Fibroblast of villous mesenchyme (primary cell): ENCODE measurements at regions not wholly inside any gene's neighbourhood (a gene's known extent, or its start where the extent isn't known, plus 50 kb on each side); places are given as distances from the start of the nearest gene placed in this dataset.

Experiments used
- DNase-seq: peaks from one replicate; pipeline ENCODE4 v3.0.0-alpha.2; 2010; ENCODE audit warnings: low read depth
- H3K4me3 ChIP-seq: 2 replicates; pipeline ENCODE4 v1.5.1; 2011; ENCODE audit warnings: low read depth, mild to moderate bottlenecking, low read length
- TF ChIP-seq, protein P1 (sequence below): IDR thresholded peaks from 2 replicates; pipeline ENCODE4 v1.5.1; 2012; ENCODE audit warnings: low read depth, mild to moderate bottlenecking, low read length; ENCODE audit not compliant: insufficient read depth

DNA sequence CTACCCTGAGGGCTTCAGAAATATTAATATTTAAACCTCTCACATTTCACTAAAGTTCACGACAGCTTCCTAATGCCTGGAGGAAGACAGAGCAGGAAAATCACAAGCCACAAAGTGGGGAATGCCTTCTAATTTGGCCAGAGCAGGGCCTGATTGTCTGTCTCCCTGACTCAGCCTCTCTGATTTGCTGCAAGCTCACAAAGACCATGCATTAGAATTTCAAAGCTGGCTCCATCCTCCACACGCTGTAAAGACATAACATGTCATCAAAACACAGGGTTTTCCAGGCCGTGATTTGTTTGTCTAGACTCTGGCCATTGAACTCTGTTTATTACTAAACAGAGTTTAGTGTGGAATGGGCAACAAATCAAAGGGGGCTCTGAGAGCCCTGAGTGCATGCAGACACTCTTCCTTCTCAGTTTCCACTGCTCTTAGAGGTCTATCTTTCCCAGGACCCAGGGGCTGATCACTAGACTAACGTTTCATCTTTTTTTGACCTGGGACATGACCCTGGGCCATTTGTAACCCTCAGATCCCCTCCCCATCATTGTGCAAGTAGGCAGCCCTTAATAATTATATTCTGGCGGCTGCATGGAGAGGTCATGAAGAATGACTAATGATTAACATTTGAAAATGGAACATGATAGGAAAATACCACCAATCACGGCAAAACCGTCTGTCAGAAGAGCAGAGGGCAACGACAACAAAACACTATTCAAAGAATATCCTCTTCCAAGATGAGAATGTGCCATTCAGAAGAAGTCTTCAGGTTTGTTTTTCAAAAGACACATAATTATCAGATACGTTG, 140.2 kb downstream of the ENC1 start:
- no peak overlapping the region for H3K4me3 ChIP-seq
- DNase-seq: no peak
- TF ChIP-seq, protein P1, sequence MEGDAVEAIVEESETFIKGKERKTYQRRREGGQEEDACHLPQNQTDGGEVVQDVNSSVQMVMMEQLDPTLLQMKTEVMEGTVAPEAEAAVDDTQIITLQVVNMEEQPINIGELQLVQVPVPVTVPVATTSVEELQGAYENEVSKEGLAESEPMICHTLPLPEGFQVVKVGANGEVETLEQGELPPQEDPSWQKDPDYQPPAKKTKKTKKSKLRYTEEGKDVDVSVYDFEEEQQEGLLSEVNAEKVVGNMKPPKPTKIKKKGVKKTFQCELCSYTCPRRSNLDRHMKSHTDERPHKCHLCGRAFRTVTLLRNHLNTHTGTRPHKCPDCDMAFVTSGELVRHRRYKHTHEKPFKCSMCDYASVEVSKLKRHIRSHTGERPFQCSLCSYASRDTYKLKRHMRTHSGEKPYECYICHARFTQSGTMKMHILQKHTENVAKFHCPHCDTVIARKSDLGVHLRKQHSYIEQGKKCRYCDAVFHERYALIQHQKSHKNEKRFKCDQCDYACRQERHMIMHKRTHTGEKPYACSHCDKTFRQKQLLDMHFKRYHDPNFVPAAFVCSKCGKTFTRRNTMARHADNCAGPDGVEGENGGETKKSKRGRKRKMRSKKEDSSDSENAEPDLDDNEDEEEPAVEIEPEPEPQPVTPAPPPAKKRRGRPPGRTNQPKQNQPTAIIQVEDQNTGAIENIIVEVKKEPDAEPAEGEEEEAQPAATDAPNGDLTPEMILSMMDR: no peak

DNA sequence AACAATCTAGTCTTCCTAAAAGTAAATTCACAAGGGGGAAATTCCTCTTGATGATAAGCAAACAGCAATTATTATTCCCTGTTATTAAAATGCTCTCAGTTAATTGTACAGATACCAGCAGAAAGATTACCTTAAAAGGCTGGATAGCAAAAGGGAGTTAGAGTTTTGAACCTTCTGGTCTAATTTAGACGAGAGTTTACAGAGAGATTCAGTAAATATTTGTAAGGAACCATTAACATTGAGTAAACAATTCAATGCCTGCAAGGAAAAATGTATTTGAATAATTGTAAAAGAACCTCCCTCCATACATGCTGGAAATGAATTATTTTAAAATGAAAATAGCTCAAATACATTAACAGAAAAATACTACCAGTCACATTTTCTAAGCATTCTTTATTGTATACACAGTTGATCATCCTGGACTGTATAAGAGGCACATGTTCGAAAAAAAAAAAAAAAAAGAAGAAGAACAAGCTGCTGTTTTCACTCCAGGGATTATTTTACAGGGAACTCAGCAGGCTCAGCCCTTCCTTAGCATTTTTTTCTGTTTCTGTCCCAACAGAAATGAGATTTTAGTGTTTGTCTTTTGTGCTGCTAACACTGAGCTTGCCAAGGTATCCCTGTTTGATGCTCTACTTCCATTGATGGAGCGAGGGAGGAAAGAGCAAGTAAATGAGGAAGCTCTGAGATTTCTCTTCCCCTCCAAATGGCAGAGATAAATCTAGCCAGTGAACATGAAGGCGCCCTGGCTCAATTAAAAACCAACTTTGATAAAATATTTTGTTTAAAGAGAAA, 141.1 kb downstream of the ENC1 start:
- peak; percentile 34 for DNase-seq
- TF ChIP-seq, protein P1: no peak

DNA sequence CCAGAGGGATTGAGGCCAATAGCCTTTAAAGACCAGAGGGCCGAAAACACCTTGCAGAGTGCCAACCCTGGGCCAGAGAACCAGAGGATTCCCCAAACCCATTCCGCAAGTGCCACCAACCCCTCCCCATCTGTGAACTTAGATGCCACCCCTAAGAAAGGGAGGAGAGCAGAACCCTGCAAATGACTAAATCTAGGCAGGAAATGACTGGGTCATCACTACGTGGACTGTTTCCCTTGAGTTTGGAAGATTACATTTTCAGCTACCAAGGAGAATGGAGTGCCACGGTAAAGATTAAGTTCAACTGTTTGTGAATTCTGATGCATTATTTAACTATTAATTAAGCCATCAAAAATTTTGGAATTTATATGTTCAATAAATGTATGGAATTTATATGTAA, 142.8 kb downstream of the ENC1 start:
- H3K4me3 ChIP-seq: no peak overlapping the region
- TF ChIP-seq, protein P1: no peak
- DNase-seq: no peak

More for the DNA sequence above, 141.1 kb downstream of the ENC1 start:
- H3K4me3 ChIP-seq: no peak overlapping the region

DNA sequence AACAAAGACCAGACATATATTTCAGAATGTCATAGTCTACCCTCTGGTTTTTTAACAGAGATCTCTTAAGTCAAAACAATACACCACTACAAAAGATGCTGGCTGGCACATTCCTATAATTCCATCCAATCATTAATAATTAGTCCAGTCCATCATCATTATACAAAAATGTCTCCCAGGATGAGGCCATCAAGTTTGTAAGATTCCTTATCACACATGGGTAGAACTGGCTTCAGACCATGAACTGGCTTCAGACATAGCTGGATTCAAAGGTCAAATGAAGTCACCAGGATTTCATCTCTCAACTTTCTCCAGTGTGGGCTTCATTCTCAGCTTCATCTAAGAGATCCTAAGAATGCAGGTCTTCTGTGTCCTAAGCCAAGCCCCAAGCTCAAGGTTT, 147.1 kb downstream of the ENC1 start:
- no peak overlapping the region for H3K4me3 ChIP-seq
- no peak for DNase-seq
- TF ChIP-seq, protein P1: no peak

DNA sequence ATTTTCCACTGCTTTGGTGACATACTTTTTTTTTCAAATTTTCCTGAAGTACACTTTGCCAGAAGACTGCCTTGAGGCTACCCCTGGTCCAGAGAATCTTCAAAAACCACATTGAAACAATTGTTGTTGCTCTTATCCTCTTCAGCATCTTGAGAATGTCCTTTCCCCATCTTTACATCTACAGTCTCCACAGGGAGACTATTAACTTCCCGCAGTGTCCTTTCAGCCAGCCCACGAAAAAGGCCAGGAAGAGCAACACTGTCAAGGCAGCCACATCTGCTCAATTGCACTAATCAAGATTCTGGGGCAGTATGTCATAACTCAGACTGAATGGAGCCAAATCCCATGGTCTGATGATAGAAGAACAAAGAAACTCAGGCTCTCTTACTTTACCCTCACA, 148.3 kb downstream of the ENC1 start:
- TF ChIP-seq, protein P1: no peak
- H3K4me3 ChIP-seq: no peak overlapping the region
- no peak for DNase-seq

DNA sequence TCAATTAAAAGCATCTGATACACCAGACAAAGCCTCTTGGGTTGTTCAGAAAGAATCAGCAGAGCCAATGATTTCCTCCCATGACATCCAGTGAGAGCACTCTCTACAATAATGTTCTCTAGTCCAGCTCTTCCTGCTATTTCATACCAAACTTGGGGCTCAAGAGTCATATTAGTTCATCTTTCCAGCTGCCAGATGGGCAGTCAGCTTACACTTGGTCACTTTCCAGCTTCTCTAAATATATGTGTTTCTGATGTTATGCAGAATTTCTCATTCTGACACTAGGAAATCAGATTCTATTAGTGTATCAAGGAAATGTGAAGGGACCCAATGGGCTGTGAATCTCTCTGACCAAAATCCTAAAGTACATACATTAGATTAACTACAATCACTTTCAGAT, 148.9 kb downstream of the ENC1 start:
- DNase-seq: no peak
- no peak overlapping the region for H3K4me3 ChIP-seq
- TF ChIP-seq, protein P1: no peak
